BJ (cell line): ENCODE measurements at regions not wholly inside any gene's neighbourhood (a gene's known extent, or its start where the extent isn't known, plus 50 kb on each side); places are given as distances from the start of the nearest gene placed in this dataset.

Source experiments
- CTCF ChIA-PET: fragments of 350-600 bp; formaldehyde crosslinking; extraction: SDS; loops from one replicate; lab custom pipeline; 2021; ENCODE audit warnings: antibody characterized with exemption, inconsistent platforms; lab: Yijun Ruan, JAX
- POLR2A ChIA-PET: fragments of 300-600 bp; sonication (Branson Sonifier 250); formaldehyde crosslinking; extraction: SDS; loops from one replicate; lab custom pipeline; 2021; ENCODE audit warnings: antibody characterized with exemption; lab: Charles Lee
- DNase-seq: peaks from one replicate; pipeline ENCODE4 v3.0.0-alpha.2; 2011; ENCODE audit warnings: low read depth
- H3K27me3 ChIP-seq: 2 replicates; pipeline ENCODE4 v1.6.0; 2011; ENCODE audit warnings: low read length; ENCODE audit not compliant: control insufficient read depth, insufficient read depth
- H3K36me3 ChIP-seq: 2 replicates; pipeline ENCODE4 v1.5.1; 2011; ENCODE audit warnings: low read length; ENCODE audit not compliant: control insufficient read depth, insufficient read depth
- H3K4me3 ChIP-seq: 2 replicates; pipeline ENCODE4 v1.5.1; 2011; ENCODE audit warnings: low read depth, mild to moderate bottlenecking, control low read depth, low read length
- CTCF ChIP-seq: IDR thresholded peaks from 2 replicates; pipeline ENCODE4 v1.5.1; 2011; ENCODE audit warnings: low read depth, mild to moderate bottlenecking, control low read depth, inconsistent platforms, low read length, moderate library complexity; ENCODE audit not compliant: insufficient read depth

GRCh38 chr3:83632526-83632925, 1326.3 kb upstream of the CADM2 start:
- Histone ChIP-seq H3K27me3 (no peaks in the 10 kb centered on the region), H3K36me3 (no peaks in the 10 kb centered on the region), H3K4me3 (no peak overlapping the region)
- ChIA-PET POLR2A (no interaction called here), CTCF (no interaction called here)
- no peak for DNase-seq
- no peak for TF ChIP-seq CTCF

GRCh38 chr3:83633758-83634157, 1325.0 kb upstream of the CADM2 start:
- CTCF ChIA-PET, result no interaction called here
- Histone ChIP-seq H3K4me3 (no peak overlapping the region), H3K27me3 (no peaks in the 10 kb centered on the region), H3K36me3 (no peaks in the 10 kb centered on the region)
- TF ChIP-seq CTCF, result no peak
- POLR2A ChIA-PET, result no interaction called here
- no peak for DNase-seq

- DNase-seq, result no peak
- CTCF ChIA-PET, result no interaction called here
- no peaks in the 10 kb centered on the region for H3K36me3 ChIP-seq
- H3K4me3 ChIP-seq, result no peak overlapping the region
- H3K27me3 ChIP-seq, result no peaks in the 10 kb centered on the region
- POLR2A ChIA-PET, result no interaction called here
- no peak for TF ChIP-seq CTCF
Measured at GRCh38 chr3:83649692-83650091, 1309.1 kb upstream of the CADM2 start.

- H3K4me3 ChIP-seq, result no peak overlapping the region
- CTCF ChIA-PET, result no interaction called here
- DNase-seq, result no peak
- POLR2A ChIA-PET, result no interaction called here
- H3K36me3 ChIP-seq, result no peaks in the 10 kb centered on the region
- no peaks in the 10 kb centered on the region for H3K27me3 ChIP-seq
- no peak for TF ChIP-seq CTCF
Measured at GRCh38 chr3:83655083-83655482, 1303.7 kb upstream of the CADM2 start.

- ChIA-PET POLR2A (no interaction called here), CTCF (no interaction called here)
- DNase-seq, result no peak
- no peaks in the 10 kb centered on the region for H3K36me3 ChIP-seq
- H3K27me3 ChIP-seq, result no peaks in the 10 kb centered on the region
- no peak overlapping the region for H3K4me3 ChIP-seq
- TF ChIP-seq CTCF, result no peak
Measured at GRCh38 chr3:83662381-83662960, 1296.3 kb upstream of the CADM2 start.
